ENCODE measurements at regions not wholly inside any gene's neighbourhood (a gene's known extent, or its start where the extent isn't known, plus 50 kb on each side); places are given as distances from the start of the nearest gene placed in this dataset.

DNA sequence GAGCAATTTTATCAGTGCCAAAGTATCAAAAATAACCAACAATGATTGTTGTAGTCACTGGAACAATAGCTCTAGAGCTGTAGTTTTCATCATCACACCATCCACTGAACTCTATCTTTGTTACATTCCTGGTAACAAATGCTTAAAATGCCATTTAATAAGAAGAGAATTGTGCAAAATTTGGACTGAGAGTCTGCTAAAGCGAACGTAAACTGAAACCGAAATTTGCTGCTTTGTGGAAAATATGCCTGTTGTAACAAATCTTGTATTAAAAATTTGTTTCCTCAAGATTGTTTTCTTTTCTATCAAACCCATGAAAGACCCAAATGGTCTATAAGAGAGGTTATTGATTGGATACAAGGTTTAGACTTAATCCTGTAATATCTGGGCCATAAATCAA, 109.3 kb upstream of the TECRL start (continued):
- TF ChIP-seq PHF8 (conservative IDR thresholded peaks at IDR 0.05; ENCODE audit: low read depth, low read length) = no peak

DNA sequence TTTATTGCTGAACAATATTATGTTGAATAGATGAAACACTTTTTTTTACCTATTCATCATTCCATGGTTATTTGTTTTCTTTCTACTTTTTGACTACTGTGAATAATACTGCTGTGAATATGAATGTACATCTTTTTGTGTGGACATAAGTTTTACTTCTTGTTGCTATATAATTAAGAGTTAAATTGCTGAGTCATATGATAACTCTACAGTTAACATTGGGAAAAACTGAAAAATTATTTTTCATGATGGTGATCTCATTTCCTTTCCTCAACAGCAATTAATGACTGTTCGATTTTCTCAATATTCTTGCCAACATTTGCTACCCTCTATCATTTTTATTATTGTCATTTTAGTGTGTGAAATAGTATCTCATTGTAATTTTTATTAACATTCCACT, 106.9 kb upstream of the TECRL start:
- H4K8ac ChIP-seq (ENCODE audit: extremely low read depth, insufficient read depth, low read length) = no peak overlapping the region
- CTCF ChIA-PET (ENCODE audit: partially characterized antibody) = no interaction called here
- H2BK15ac ChIP-seq (ENCODE audit: low read length) = no peak overlapping the region
- H2AFZ ChIP-seq (ENCODE audit: low read length) = no peak overlapping the region
- 0 out of 2 replicates have a peak, but pooled peaks have one; percentile 10 for TF ChIP-seq BACH1 (IDR thresholded peaks at IDR 0.05; ENCODE audit: low read length)
- TF ChIP-seq, protein P1, sequence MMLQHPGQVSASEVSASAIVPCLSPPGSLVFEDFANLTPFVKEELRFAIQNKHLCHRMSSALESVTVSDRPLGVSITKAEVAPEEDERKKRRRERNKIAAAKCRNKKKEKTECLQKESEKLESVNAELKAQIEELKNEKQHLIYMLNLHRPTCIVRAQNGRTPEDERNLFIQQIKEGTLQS (IDR thresholded peaks at IDR 0.05; ENCODE audit: insufficient read depth, low read depth, low read length) = no peak
- no peak overlapping the region for H3K56ac ChIP-seq (replicated peaks; ENCODE audit: insufficient read length, low read depth, low read length)
- H4K20me1 ChIP-seq (replicated peaks in 1 of 2; ENCODE audit: control insufficient read depth in 1 of 2, insufficient read depth in 2 of 2, low read length in 2 of 2) = no peaks in the 10 kb centered on the region
- no peaks in the 10 kb centered on the region for H3K9me3 ChIP-seq (ENCODE audit: insufficient read depth in 2 of 2, low read depth in 1 of 2, low read length in 1 of 2)
- H2BK20ac ChIP-seq (ENCODE audit: low read length) = no peak overlapping the region
- H2AK5ac ChIP-seq (ENCODE audit: low read depth, low read length) = no peak overlapping the region
- no peaks in the 10 kb centered on the region for H3K27me3 ChIP-seq (replicated peaks in 1 of 4; ENCODE audit: control insufficient read depth in 3 of 4, extremely low read depth in 1 of 4, insufficient read depth in 3 of 4, low read length in 3 of 4)
- H3K36me3 ChIP-seq (ENCODE audit: control insufficient read depth in 2 of 4, insufficient read depth in 4 of 4, low read length in 3 of 4) = no peaks in the 10 kb centered on the region
- no peak overlapping the region for H3K9ac ChIP-seq (replicated peaks in 1 of 4; ENCODE audit: extremely low read depth in 1 of 4, low read depth in 3 of 4, low read length in 3 of 4)
- no peak overlapping the region for H3K4me3 ChIP-seq (ENCODE audit: extremely low read depth in 1 of 4, insufficient read depth in 2 of 4, low read depth in 3 of 4, low read length in 4 of 4)
- H3K18ac ChIP-seq (ENCODE audit: extremely low read depth, low read length) = no peak overlapping the region
- H4K5ac ChIP-seq (ENCODE audit: insufficient read length, low read depth, low read length) = no peak overlapping the region
- no peak overlapping the region for H3K27ac ChIP-seq (ENCODE audit: low read depth, low read length)
- H3K4me2 ChIP-seq (ENCODE audit: insufficient read depth in 1 of 2, low read depth in 2 of 2, low read length in 2 of 2) = no peak overlapping the region
- no peaks in the 10 kb centered on the region for H3K4me1 ChIP-seq (replicated peaks in 1 of 4; ENCODE audit: control insufficient read depth in 3 of 4, insufficient read depth in 4 of 4, low read length in 3 of 4)
- H3K23ac ChIP-seq (ENCODE audit: insufficient read length) = no peak overlapping the region
- POLR2A ChIA-PET (ENCODE audit: partially characterized antibody) = no interaction called here
- H2BK120ac ChIP-seq (replicated peaks; ENCODE audit: low read depth, low read length) = no peak overlapping the region
- FAIRE-seq (no peak), DNase-seq (ENCODE audit: low read depth in 1 of 2, low spot score in 2 of 2) (no peak)
- H3K79me2 ChIP-seq (ENCODE audit: control insufficient read depth in 1 of 2, insufficient read depth in 2 of 2, low read length in 2 of 2) = no peaks in the 10 kb centered on the region
- WGBS, 2 experiments (ENCODE audit: extremely low coverage in 1 of 2, insufficient coverage in 1 of 2, insufficient read length in 1 of 2, insufficient replicate concordance in 2 of 2, low coverage in 1 of 2, low lambda C conversion rate in 2 of 2, missing lambda C conversion rate in 1 of 2) = 92% methylated on average over 1 of the region's 1 CpG; no CpG with 5 or more reads in 1 of the 2 experiments
- H4K91ac ChIP-seq (replicated peaks; ENCODE audit: insufficient read length, low read length) = no peak overlapping the region
- H3K4ac ChIP-seq (replicated peaks; ENCODE audit: insufficient read length, low read depth, low read length) = no peak overlapping the region
- no peaks in the 10 kb centered on the region for H3K23me2 ChIP-seq (ENCODE audit: low read depth, low read length)
- no peak overlapping the region for H2BK12ac ChIP-seq (ENCODE audit: low read depth, low read length)
- no peaks in the 10 kb centered on the region for H3K79me1 ChIP-seq (ENCODE audit: low read depth, low read length)
- no peak overlapping the region for H3K14ac ChIP-seq (ENCODE audit: insufficient read length)
- H2BK5ac ChIP-seq (ENCODE audit: low read depth, low read length) = no peak overlapping the region
